ENCODE measurements at regions not wholly inside any gene's neighbourhood (a gene's known extent, or its start where the extent isn't known, plus 50 kb on each side); places are given as distances from the start of the nearest gene placed in this dataset.

DNA sequence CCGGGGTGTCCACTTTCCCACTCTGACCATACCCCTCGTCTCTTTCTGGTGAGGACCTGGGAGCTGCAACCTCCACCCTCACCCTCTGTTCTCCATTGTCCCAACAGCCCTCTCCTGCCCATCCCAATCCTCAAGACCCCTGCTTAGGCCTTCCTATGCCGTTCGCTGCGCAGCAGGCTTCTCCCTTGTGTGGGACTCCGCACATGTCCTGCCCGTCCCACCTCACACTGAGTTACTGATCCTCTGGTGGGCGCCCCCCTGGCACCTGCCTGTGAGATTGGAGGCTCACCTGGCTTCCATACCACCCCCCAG is 119.5 kb upstream of the SNTG2 start:
- DNase-seq (ENCODE audit: low spot score), result no peak

DNA sequence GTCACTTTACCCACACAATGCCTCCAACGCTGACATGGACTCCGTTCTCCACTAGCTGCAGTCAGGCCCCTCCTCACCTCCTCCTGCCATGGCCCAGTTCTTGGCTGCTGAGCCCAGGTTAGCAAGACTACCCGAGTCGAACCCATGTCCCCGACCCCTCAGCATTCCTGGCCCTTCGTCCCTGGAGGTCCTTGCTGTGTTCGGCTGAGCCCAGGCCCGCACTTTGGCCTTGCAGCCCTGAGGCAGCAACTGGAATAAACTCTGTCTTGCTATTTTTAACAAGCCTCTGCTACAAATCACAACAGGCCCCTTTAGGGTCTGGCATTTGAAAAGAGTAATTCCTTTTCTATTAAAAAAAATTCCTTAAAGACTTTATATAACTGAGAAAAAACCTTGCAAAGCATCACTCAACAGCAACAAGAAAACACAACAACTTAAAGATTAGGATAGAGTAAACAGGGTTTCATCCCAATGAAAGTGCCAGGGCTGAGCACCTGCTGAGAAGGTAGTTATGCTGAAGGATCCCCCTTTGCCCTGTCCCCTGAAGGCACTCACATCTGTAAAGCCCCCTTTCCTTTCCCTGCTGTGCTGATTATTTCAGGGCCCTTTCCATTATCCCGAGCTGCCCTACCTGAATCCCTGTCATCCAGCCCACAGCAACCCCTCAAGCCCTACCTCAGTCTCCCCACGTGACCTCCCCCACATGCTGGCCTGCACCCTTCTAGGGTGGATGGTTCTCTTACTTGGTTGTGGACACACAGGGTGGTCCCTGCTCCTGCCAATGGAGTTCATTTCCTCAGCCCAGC is 120.0 kb upstream of the SNTG2 start:
- DNase-seq (ENCODE audit: low spot score), result no peak

DNA sequence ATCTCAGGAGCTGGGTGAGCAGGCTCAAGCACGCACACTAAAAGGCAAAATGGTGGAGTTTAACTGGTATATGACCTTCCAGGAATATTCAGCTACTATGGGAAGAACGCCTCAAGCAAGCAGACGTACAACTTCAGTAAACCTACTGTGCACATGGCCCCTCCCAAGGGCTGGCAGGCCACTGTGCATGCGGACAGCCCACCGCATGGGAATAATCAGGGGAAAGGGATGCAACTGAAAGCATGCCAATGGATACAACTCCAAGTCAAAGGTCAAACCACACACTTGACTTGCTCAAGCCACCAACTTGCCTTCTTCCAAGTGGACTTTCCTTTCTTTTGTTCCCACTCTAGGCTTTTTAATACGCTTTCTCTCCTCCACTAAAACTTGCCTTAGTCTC is 121.6 kb upstream of the SNTG2 start:
- DNase-seq (ENCODE audit: low spot score), result no peak

DNA sequence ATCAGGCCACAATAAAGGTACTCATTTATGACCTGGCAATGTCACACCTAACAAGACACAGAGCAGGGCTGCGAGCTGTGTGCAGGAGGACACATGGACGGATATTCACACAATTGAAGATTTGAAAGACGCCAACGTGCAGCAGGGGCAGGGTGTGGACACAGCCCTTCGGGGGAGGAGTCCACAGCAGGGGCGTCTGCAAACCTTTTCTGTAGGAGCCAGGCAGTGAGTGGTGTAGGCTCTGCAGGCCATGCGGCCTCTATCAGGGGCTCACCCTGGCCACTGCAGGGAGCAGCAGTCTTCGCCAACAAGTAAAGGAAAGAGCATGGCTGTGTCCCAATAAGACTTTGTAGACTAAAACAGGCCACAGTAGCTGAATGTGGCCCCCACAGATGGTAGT is 125.7 kb upstream of the SNTG2 start:
- DNase-seq (ENCODE audit: low spot score), result no peak

DNA sequence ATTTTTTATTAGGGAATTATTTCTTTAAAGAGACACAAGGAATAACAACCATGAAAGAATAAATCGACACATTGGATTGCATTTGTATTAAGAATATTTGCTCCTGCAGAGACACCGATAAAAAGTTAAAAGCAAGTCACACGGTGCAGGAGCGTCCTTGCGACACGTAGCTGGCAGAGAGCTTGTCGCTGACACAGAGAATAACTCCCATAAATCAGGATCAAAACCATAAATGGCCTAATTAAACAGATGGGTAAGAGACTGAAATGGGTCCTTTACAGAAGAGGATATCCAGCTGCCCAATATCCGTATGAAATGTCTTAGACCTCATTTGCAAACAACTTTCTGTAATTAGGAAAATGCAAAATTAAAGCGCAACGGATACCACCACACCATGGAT is 126.1 kb upstream of the SNTG2 start:
- DNase-seq (ENCODE audit: low spot score), result no peak

DNA sequence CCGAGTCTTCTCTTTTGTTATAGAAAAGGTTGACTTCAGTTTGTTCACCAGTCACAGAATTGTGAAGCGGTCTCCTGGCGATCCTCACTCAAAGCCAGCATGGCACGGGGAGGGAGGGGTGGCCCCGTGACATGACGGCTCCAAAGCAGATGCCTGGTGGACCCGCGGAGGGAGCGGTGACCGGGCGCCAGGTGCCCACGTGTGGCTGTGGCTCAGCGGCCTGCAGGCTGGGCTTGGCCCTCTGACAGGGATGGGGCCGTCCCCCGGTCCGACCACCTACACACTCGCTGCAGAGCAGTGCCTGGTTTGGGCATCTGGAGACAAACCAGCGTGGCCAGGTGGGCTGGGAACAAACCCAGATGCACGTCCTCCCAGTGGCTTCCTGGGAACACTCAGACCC is 129.1 kb upstream of the SNTG2 start:
- no peak for DNase-seq (ENCODE audit: low spot score)

DNA sequence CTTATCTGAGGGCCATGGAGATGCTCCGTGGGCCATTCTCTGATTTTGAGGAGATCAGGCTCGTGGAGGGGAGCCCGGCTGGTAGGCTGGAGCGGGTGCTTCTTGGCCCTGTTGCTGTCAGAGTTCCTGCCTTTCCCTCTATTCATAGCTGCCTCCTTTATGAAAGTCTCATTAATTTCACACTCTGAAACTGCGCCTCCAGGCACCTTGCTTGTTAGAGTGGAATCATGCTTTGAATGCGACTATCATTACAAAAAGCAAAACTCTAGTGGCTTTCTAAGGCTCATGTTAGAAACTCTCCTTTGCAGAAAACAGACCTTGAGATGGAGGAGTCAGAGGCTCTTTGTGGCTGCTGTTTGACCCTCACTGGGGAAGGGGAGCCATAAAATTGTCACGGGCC is 131.0 kb upstream of the SNTG2 start:
- DNase-seq (ENCODE audit: low spot score), result no peak

DNA sequence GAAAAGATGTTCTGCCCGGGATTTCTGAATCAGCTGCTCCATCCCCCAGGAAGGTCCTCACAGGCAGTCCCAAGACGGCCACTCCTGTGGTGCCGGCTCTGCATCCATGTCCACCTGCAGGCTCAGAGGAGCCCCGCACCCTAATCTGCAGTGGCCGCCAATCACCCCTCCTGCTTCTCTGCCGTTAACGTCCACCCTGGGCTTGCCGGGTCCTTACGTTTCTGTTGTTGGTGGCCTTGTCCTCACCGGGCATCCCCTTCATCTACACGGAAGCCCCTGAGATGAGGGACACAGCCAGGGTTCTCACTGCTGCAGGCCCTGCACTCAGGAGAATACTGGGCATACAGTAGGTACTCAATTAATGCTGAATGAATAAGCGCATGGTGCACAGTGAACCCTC is 131.5 kb upstream of the SNTG2 start:
- no peak for DNase-seq (ENCODE audit: low spot score)

DNA sequence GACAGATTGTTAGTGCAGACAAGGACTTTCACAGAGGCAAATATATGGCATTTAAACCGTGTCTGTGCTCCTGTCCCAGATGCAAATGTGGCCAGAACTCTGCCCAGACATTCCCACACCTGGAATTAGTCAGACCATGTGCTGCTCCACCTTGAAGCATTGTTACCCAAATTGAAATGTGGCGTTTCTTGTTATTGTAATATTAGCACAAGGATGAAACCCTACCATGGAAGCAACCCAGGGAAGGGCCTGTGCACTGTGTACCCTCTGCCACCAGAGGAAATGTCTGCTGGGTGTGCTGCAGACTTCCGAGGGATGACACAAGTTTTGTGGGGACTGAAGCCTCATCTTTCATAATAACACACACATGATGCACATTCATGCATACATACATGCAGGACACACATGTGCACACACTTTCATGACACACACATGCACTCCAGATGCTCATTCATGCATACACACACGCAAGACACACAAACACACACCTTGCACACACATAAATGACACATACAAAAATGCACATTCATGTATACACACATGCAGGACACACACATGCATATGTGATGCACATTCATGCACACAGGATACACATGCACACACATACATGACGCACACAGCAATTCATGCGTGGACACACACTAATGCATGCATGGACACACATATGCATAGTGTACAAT is 133.2 kb upstream of the SNTG2 start:
- DNase-seq (ENCODE audit: low spot score), result no peak

DNA sequence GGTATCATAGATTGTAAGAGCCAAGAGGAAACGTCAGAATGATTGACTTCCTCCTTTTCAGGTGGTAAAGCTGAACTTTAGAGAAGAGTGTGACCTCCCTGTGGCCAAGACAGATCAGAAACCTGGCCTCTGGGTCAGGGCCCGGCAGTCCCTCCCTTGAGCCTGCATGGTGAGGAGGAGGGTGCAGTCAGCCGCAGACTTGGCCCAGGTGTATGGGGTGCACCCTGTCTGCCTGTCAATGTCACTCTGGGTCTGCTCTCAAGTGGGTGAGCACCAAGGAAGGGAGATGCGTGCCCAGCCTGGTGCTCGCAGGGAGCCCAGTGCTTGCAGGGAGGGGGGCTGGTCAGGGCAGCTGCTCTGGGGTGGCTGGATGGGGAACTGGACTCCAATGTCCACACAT is 134.4 kb upstream of the SNTG2 start:
- DNase-seq (ENCODE audit: low spot score), result no peak

DNA sequence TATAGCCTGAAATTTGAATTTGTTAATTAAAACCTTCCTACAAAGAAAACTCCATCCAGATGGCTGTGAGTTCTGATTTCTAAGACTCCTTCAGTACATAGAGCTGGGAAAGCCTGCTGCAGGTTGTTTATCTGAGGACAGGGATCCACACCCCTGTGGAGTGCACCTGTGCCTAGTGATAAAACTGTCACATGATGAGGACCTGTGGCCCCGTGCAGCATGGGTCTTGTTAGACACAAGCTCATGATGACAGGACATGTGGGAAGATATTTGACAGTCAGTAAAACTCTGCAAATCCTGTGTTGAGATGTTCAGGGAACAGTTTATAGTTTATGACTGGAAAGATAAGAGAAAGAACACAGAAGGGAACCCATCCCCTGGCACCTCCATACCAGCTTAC is 133.2 kb upstream of the TMEM18 start:
- no peak for DNase-seq (ENCODE audit: low spot score)

DNA sequence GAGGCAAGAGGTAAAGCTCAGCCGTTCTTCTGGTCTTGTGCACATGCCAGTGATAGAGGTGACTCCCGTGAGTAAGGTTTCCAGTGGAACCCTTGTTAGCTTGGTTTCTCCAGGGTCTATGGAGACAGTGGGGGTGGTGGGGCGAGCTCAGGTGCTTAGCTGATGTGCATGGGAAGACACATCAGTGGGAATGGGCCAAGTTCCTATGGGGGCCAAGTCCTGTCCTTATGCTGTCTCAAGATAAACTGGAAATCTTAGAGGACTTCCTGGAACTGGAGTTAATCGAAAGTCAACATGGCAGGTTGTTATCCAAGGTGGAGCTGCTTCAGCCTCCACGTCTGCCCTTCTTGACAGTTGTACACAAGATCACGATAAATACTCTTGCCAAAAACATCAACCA is 130.1 kb upstream of the TMEM18 start:
- DNase-seq (ENCODE audit: low spot score), result no peak

DNA sequence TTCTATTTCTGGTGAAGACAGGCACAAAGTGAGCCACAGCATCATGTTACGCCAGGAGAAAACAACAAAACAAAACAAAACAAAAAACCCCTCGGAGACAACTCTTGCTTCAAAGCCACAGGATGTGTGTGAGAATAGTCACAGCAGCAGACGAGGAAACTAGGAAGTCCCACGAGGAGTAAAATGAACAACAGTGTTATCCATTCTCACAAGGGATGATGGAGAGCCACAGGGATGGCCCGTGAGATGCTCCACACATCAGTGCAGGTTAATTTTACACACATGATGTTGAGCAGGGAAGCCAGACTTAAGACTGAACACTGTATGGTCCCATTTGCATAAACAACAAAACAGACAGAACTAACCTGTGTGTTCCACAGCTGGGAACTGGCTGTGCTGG is 128.5 kb upstream of the TMEM18 start:
- DNase-seq (ENCODE audit: low spot score), result no peak

DNA sequence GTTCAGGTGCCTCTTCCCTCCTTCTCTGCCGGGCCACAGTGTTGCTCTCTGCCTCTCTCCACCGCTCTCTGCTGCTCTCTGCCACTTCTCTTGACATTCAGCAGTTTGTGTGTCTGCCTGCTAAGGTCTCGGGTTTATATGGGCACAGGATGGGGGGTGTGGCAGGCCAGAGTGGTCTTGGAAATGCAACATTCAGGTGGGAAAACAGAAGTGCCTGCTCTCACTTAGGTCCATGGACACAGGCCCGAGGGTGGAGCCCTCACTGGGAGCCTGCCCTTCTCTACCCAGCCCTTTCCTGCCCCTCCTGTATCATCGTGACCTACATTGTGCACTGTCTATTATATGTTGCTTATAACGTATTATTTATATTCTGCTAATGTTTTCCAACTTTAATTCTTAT is 120.8 kb upstream of the TMEM18 start:
- DNase-seq (ENCODE audit: low spot score), result no peak

DNA sequence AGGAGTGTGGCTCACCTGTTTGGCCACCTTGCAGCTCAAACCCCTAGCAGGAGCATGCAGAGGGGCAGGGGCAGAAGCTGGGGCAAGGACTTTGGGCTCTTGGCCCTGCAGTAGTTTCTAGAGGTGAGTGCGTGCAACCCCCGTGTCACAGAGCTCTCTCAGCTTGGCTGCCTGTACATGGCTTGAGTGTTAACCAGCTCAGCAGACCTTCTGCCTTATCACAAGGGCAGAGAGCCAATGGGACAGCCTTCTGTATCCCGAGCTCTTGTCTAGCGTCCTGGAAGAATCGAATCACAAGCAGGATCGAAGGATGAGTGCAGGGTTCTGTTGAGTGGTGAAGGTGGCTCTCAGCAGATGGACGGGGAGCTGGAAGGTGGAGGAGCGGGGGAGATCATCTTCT is 120.3 kb upstream of the TMEM18 start:
- DNase-seq (ENCODE audit: low spot score), result no peak

DNA sequence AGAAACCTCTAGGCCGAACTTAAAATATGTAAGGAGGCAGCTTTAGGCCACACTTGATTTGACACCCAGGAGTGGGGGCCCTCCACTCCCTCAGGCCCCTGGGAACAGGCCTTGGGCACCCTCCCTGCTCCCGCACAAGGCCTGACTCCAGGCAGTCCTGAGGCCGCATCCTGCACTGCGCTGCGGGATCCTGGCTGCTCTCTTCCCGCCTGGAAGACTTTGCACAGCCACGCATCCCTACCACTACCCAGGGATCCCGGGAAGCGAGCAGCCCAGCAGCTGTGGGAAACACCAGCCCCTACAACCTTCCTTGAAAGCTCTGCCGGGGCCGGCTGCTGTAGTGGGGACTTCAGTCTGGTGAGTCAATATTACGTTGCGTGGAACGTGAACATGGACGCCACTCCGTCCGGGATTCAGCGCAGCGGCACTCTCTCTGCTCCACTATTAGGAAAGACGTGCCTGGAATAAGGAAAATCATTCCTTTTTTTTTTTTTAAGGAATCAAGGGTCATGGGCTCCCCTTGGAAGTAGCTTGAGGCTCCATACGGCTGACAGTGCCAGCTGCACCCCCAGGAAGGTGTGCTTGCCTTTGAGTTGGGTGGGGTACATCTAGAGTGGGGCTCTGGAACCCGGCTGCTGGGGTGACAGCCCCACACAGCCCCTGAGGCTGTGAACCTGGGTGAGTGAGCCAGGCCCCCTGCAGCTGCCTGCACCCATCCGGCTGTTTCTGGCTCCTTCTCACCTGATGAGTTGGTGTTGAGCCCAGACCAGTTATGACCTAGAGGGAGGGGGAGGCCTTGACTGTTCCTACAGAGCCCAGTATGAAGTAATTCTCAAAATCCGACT is 119.2 kb upstream of the TMEM18 start:
- no peak for DNase-seq (ENCODE audit: low spot score)

DNA sequence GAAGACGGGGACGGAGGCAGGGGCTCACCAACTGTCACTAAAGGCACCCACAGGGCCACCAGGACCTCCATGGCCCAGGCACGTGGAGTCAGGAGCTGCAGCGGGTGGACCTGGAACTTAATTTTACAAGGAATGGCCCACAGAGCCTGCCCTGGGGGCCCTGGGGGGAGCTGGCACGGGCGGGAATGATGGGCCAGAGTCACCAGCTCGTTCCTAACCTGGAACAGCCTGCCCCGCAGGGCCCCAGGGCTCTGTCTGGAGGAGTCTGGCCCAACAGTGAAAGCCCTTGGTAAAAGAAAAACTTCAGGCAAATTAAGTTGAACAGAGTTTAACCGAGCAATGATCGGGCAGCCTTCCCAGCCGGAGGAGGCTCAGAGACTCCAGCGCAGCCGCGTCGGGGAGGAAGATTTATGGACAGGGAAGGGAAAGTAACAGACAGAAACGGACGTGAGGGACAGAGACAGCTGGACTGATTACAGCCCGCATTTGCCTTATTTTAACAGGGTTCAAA is 118.4 kb upstream of the TMEM18 start:
- DNase-seq (ENCODE audit: low spot score), result no peak

DNA sequence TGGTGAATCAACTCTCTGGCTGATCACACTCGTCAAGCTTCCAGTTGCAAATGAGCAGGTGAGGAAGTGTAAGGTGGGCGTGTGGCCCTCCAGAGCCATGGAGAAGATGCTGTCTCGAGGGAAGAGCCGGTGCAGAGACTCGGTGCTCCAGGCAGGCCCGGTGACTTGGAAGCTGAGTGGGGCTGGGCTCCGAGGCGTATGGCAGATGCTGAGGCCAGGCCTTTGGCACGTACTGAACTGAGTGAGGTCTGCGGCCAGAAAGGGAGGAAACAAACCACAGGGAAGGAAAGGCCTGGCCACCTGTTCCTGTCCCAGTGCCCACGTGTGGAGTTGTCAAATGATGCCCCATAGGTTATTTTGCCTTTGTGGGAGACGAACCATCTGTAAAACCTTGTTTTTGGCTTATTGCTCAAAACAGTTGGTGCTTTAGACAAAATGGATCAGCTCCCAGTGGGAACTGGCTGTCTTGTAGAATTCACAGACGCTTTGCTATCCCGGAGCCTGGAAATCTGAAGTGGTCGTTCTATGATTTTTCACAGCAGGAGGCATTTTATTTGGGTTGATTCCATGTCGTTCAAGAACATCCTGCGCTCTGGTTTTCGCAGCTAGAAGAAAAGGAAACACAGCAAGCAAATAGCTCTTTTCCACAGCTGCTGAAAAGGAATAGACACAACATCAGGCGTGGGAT is 117.5 kb upstream of the TMEM18 start:
- DNase-seq (ENCODE audit: low spot score), result no peak

DNA sequence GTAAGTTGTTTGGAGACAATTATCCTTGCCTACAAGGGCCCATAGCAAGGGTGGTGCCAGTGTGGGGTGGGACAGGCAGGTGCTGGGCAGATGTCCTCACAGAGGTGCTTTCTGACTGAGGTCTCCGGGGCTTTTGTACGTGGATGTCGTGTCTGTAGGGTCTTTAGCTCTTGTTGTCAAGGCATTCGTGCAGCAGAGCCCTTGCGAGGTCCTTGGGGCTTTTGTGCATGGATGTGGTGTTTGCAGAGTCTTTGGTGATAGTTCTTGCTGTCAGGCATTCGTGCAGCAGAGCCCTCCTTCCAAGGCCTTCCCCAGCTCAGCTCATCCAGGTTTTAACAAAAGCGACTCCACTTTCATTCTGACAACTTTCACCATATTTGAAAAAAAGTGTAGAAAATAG is 116.0 kb upstream of the TMEM18 start:
- no peak for DNase-seq (ENCODE audit: low spot score)

DNA sequence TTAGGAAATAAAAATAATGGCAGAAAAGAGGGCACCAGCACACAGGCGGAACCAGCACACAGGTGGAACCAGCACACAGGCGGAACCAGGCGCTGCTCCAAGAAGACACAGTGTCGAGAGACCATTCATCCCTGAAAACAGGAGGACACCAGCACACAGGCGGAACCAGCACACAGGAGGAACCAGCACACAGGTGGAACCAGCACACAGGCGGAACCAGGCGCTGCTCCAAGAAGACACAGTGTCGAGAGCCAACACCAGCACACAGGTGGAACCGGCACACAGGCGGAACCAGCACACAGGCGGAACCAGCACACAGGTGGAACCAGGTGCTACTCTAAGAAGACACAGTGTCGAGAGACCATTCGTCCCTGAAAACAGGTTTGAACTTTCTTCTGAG is 115.5 kb upstream of the TMEM18 start:
- no peak for DNase-seq (ENCODE audit: low spot score)

DNA sequence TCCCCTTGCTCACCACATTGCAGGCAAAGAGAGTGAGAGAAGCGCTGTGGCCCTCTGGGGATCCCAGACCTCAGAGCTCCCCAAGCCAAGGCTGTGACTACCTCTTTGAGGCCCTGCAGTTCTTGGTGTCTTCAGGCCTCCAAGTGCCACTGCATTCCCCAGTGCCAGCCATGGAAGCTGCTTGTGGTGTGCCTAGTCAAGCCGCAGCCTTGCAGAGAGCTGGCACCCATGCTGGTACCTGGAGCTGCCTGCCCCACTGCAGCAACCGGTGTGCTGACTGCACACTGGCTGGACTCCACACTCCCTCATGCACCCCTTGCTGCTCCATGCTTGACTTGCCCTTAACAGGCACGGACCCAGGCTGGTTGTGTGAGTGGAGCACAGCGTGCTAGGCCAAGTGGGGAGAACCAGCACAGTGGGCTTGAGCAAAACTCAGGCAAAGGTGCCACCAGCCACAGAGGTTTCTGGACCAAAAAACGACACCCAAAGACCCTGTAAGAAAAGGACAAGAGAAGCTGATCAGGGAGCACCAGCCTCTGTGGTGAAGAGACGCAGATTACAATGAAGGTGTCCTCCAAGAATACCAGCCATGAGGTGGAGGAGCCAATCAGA is 113.5 kb upstream of the TMEM18 start:
- no peak for DNase-seq (ENCODE audit: low spot score)

DNA sequence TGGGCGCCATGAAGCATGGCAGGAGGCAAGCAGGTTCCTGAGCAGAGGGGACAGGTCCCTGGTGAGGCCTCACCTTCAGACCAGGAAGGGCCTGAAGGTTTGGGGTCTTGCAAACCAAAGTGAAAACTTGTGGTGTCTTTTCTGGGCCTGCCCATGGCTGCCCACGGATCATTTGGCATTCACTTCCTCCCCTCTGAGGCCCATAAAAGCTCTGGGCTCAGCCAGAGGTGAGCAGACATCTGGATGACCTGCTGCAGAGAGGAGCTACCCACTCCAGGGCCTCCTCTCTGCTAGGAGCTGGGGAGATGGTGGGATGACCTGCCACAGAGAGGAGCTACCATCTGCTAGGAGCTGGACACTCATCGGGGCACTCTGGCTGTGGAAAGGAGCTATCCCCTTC is 112.9 kb upstream of the TMEM18 start:
- no peak for DNase-seq (ENCODE audit: low spot score)

All from SK-N-DZ (cell line).